Calu3 (cell line): ENCODE measurements at regions not wholly inside any gene's neighbourhood (a gene's known extent, or its start where the extent isn't known, plus 50 kb on each side); places are given as distances from the start of the nearest gene placed in this dataset.

ENCODE experiments used
- BruUV-seq: library from RNA; stranded (reverse); fragments of 400-500 nt; replicated peaks from 2 replicates; lab custom pipeline; 2021; lab: Mats Ljungman, UMichigan
- CTCF ChIA-PET: fragments of 300-600 bp; sonication (Branson Sonifier 250); formaldehyde crosslinking; loops from one replicate; lab custom pipeline; 2022; ENCODE audit warnings: antibody characterized with exemption; lab: Charles Lee
- DNase-seq: peaks from one replicate; pipeline ENCODE4 v3.0.0; 2022
- H3K27ac Mint-ChIP-seq: one replicate; pipeline ENCODE4 v1.8.0; 2022; ENCODE audit warnings: mixed read lengths; ENCODE audit not compliant: unreplicated experiment
- H3K27me3 Mint-ChIP-seq: one replicate; pipeline ENCODE4 v1.8.0; 2022; ENCODE audit warnings: mixed read lengths; ENCODE audit not compliant: unreplicated experiment
- H3K36me3 Mint-ChIP-seq: one replicate; pipeline ENCODE4 v1.8.0; 2022; ENCODE audit warnings: mild to moderate bottlenecking, moderate library complexity, mixed read lengths; ENCODE audit not compliant: insufficient read depth, unreplicated experiment
- H3K4me1 Mint-ChIP-seq: one replicate; pipeline ENCODE4 v1.8.0; 2022; ENCODE audit warnings: mild to moderate bottlenecking, low read depth, mixed read lengths; ENCODE audit not compliant: unreplicated experiment
- H3K4me3 Mint-ChIP-seq: one replicate; pipeline ENCODE4 v1.8.0; 2022; ENCODE audit warnings: mild to moderate bottlenecking, low read depth, moderate library complexity, mixed read lengths; ENCODE audit not compliant: unreplicated experiment
- H3K9me3 Mint-ChIP-seq: one replicate; pipeline ENCODE4 v1.8.0; 2022; ENCODE audit warnings: low read depth, mixed read lengths; ENCODE audit not compliant: unreplicated experiment
- CTCF ChIP-seq: fragments of 200-600 bp; IDR thresholded peaks from one replicate; pipeline ENCODE4 v1.8.0; 2022; ENCODE audit warnings: antibody characterized with exemption; ENCODE audit not compliant: unreplicated experiment
- intact Hi-C: fragments of 100-400 bp; cut with micrococcal nuclease; formaldehyde crosslinking; loops from one replicate; pipeline ENCODE4 v1.10.0; 2022; ENCODE audit not compliant: unreplicated experiment

- Mint-ChIP-seq H3K27ac (no peak overlapping the region), H3K4me3 (no peak overlapping the region), H3K36me3 (no peaks in the 10 kb centered on the region), H3K4me1 (no peaks in the 10 kb centered on the region), H3K9me3 (peaks cover 12% of the 10 kb centered on the region), H3K27me3 (no peaks in the 10 kb centered on the region)
- CTCF ChIA-PET = no interaction called here
- no peak for DNase-seq
- no TSS peak for BruUV-seq
- TF ChIP-seq CTCF = no peak
- intact Hi-C loops = no loop called here
Observed at GRCh38 chr11:39990421-39990831, 1469.0 kb downstream of the LRRC4C start.

- H3K4me1 Mint-ChIP-seq = no peaks in the 10 kb centered on the region
- peaks cover 5% of the 10 kb centered on the region for H3K9me3 Mint-ChIP-seq
- BruUV-seq = no TSS peak
- TF ChIP-seq CTCF = no peak
- DNase-seq = no peak
- CTCF ChIA-PET = no interaction called here
- no peak overlapping the region for H3K4me3 Mint-ChIP-seq
- intact Hi-C loops = no loop called here
- H3K27ac Mint-ChIP-seq = no peak overlapping the region
- H3K27me3 Mint-ChIP-seq = no peaks in the 10 kb centered on the region
- no peaks in the 10 kb centered on the region for H3K36me3 Mint-ChIP-seq
Observed at GRCh38 chr11:39975091-39975490, 1484.4 kb downstream of the LRRC4C start.

- peaks cover 5% of the 10 kb centered on the region for H3K9me3 Mint-ChIP-seq
- H3K36me3 Mint-ChIP-seq = no peaks in the 10 kb centered on the region
- TF ChIP-seq CTCF = no peak
- H3K27me3 Mint-ChIP-seq = no peaks in the 10 kb centered on the region
- no peak overlapping the region for H3K27ac Mint-ChIP-seq
- intact Hi-C loops = no loop called here
- no TSS peak for BruUV-seq
- CTCF ChIA-PET = no interaction called here
- H3K4me3 Mint-ChIP-seq = no peak overlapping the region
- no peak for DNase-seq
- no peaks in the 10 kb centered on the region for H3K4me1 Mint-ChIP-seq
Observed at GRCh38 chr11:39972461-39972860, 1487.0 kb downstream of the LRRC4C start.

GRCh38 chr11:39971938-39972337 is 1487.5 kb downstream of the LRRC4C start:
- H3K4me3 Mint-ChIP-seq = no peak overlapping the region
- CTCF ChIA-PET = no interaction called here
- peaks cover 5% of the 10 kb centered on the region for H3K9me3 Mint-ChIP-seq
- H3K4me1 Mint-ChIP-seq = no peaks in the 10 kb centered on the region
- no peak overlapping the region for H3K27ac Mint-ChIP-seq
- BruUV-seq = no TSS peak
- H3K36me3 Mint-ChIP-seq = no peaks in the 10 kb centered on the region
- TF ChIP-seq CTCF = no peak
- no peak for DNase-seq
- intact Hi-C loops = no loop called here
- no peaks in the 10 kb centered on the region for H3K27me3 Mint-ChIP-seq
